Stimulated activated naive CD8-positive, alpha-beta T cell treated with anti-CD3 and anti-CD28 coated beads, Interleukin-15, Interleukin-2, amounts not matched to agents 100 ng/mL and 50 ng/mL, for 24 hours (primary cell): ENCODE measurements at regions not wholly inside any gene's neighbourhood (a gene's known extent, or its start where the extent isn't known, plus 50 kb on each side); places are given as distances from the start of the nearest gene placed in this dataset.

ENCODE experiments used
- H3K27ac Mint-ChIP-seq: one replicate; pipeline ENCODE4 v1.8.0; 2021; ENCODE audit warnings: mild to moderate bottlenecking, mixed read lengths
- H3K27me3 Mint-ChIP-seq: one replicate; pipeline ENCODE4 v1.8.0; 2021; ENCODE audit warnings: mixed read lengths
- H3K36me3 Mint-ChIP-seq: one replicate; pipeline ENCODE4 v1.8.0; 2021; ENCODE audit warnings: low read depth, mixed read lengths
- H3K4me1 Mint-ChIP-seq: one replicate; pipeline ENCODE4 v1.8.0; 2021; ENCODE audit warnings: low read depth, mixed read lengths
- H3K4me3 Mint-ChIP-seq: one replicate; pipeline ENCODE4 v1.8.0; 2021; ENCODE audit warnings: mild to moderate bottlenecking, mixed read lengths
- H3K9me3 Mint-ChIP-seq: one replicate; pipeline ENCODE4 v1.8.0; 2021; ENCODE audit warnings: mixed read lengths

- Mint-ChIP-seq H3K27ac (no peak overlapping the region), H3K27me3 (no peaks in the 10 kb centered on the region), H3K4me1 (peaks cover 25% of the 10 kb centered on the region), H3K9me3 (peaks cover 3% of the 10 kb centered on the region), H3K36me3 (no peaks in the 10 kb centered on the region), H3K4me3 (no peak overlapping the region)
Observed at GRCh38 chr1:234864116-234864515, 254.1 kb upstream of the IRF2BP2 start.

GRCh38 chr1:234863551-234863971 is 253.6 kb upstream of the IRF2BP2 start:
- H3K9me3 Mint-ChIP-seq = peaks cover 3% of the 10 kb centered on the region
- H3K27me3 Mint-ChIP-seq = no peaks in the 10 kb centered on the region
- H3K4me3 Mint-ChIP-seq = no peak overlapping the region
- H3K27ac Mint-ChIP-seq = no peak overlapping the region
- H3K4me1 Mint-ChIP-seq = peaks cover 25% of the 10 kb centered on the region
- H3K36me3 Mint-ChIP-seq = no peaks in the 10 kb centered on the region

DNA sequence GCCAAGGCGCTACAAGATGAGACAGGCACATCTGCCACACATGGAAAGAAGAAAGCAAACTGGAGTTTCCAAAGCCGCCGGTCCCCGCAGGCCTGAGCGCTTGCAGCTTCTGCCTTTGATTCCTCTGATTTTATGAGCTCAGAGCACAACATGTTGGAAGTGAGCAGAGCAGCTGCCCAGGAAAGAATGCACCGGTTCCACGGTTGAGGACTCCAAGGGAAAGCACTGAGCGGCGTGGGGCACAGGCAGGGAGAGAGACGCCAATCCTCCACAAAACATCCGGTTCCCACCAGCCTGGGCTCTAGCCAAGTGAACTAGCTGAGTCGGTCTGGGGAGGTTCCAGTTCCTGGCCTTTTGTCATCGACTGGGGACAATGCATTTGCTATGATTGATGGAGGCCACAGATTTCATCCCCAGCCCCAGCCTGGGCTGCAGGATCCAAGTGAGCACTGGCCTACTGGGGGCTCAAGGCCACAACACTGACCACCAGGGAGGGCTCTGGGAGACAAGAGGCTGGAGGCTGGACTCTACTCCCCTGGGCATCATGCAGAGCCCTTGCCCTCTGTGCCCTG is 253.1 kb upstream of the IRF2BP2 start:
- Mint-ChIP-seq H3K9me3 (peaks cover 3% of the 10 kb centered on the region), H3K27ac (no peak overlapping the region)

DNA sequence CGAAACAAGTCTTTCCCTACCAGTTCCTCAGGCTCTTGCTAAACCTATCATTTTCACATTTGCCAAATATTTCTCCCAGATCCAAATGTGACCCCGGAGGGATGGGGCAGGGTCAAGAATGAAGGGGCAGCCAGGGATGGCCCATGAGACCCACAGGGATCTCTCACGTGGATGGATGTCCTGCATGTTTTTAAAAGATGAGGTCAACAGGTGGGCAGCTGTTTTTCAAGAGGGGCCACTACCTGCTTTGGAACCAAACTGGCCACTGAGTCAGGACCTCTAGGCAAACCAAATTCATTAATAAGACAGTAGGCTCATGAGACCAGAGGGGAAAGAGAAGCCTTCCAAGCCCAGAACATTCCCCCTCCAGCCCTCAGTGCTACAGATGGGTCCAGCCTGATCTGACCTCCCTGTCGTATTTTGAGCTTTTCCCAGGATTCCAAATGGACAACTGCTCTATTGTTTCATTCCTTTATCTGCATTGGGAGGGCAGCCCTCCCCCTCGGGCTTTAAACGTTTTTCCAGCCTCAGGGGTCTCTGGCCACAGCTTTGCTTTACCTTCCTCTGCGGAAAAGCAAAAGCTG is 252.5 kb upstream of the IRF2BP2 start:
- Mint-ChIP-seq H3K27me3 (no peaks in the 10 kb centered on the region), H3K4me1 (peaks cover 24% of the 10 kb centered on the region), H3K36me3 (no peaks in the 10 kb centered on the region), H3K9me3 (peaks cover 3% of the 10 kb centered on the region), H3K4me3 (no peak overlapping the region), H3K27ac (no peak overlapping the region)

More for the DNA sequence above, 253.1 kb upstream of the IRF2BP2 start:
- no peaks in the 10 kb centered on the region for H3K27me3 Mint-ChIP-seq
- H3K36me3 Mint-ChIP-seq = no peaks in the 10 kb centered on the region
- no peak overlapping the region for H3K4me3 Mint-ChIP-seq
- peaks cover 25% of the 10 kb centered on the region for H3K4me1 Mint-ChIP-seq

DNA sequence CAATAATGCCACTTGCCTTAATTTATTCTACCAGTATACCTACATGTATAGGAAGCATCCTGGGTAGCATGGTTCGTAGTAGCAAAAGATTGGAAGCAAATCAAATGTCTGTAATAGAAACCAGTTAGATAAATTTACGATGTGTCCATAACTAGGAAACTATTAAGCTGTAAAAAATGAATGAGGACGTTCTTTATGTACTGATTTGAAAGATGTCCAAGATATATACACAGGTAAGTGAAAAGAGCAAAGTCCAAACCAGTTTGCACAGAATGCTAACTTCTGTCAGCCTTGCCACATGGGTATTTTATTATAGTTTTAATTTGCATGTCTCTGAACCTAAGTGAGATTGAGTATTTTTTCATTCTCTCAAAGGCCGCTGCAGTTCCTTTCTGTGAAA is 251.8 kb upstream of the IRF2BP2 start:
- no peak overlapping the region for H3K4me3 Mint-ChIP-seq
- peaks cover 19% of the 10 kb centered on the region for H3K4me1 Mint-ChIP-seq
- peaks cover 3% of the 10 kb centered on the region for H3K9me3 Mint-ChIP-seq
- H3K27ac Mint-ChIP-seq = no peak overlapping the region
- no peaks in the 10 kb centered on the region for H3K36me3 Mint-ChIP-seq
- no peaks in the 10 kb centered on the region for H3K27me3 Mint-ChIP-seq

DNA sequence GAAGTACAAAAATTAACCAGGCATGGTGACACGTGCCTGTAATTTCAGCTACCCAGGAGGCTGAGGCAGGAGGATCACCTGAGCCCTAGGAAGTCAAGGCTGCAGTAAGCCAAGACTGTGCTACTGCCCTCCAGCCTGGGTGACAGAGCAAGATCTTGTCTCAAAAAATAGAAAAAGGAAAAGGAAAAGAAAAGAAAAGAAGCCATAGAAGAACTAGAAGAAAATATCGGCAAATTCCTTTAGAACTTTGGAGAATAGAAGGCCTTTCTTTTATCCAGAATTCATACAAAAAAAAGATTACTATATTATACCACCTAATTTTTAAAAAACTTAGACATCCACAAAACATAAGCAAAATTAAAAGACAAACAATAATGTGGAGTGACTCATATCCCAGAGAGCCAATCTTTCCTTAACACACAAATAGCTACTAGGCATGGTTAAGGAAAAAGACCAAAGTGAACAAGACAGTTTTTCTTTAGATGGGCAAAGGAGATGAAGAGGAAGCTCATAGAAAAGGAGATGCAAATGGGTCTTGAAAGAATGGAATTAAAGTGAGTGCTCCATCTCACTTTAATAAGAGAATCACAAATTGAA is 251.1 kb upstream of the IRF2BP2 start:
- Mint-ChIP-seq H3K27me3 (no peaks in the 10 kb centered on the region), H3K27ac (no peak overlapping the region), H3K4me3 (no peak overlapping the region), H3K4me1 (peaks cover 13% of the 10 kb centered on the region), H3K9me3 (peaks cover 3% of the 10 kb centered on the region), H3K36me3 (no peaks in the 10 kb centered on the region)

DNA sequence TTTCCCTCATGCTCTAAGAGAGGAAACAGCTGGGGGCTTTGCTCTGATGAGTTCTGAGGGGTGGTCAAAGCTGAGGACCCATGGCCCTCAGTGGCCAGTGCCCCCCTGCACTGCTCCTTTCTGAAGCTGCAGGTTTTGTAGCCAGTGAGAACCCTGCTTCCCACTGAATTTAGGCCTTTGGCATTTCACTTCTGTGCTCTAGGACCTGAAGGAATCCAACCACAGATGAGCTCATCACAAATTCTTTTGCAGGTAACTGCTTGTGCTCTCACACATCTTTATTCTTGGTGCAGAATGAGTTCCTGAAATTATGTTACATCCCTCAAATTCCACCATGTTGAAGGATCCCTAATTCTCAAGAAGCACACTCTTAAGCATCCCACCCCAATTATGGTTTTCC is 248.7 kb upstream of the IRF2BP2 start:
- no peaks in the 10 kb centered on the region for H3K36me3 Mint-ChIP-seq

DNA sequence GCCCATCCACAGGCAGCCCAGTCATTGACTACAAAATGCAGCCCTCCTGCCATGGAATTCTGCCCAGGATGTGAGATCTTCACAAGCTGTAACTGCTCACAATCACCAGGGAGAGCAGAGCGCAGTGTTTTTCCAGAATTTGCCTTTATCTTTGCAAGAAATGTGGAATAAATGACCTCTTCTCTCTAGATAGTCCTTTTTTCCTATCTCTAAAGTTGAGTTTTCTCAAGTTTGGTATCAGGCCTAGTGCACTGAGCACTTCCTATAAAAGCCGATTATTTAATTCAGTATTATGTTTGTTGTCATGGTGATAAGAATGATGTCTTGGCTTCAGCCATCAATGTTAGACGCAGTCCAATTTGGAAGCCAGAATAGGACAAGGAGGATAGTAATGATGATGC is 246.9 kb upstream of the IRF2BP2 start:
- H3K27ac Mint-ChIP-seq = no peak overlapping the region
- peaks cover 3% of the 10 kb centered on the region for H3K9me3 Mint-ChIP-seq
- H3K27me3 Mint-ChIP-seq = no peaks in the 10 kb centered on the region
- peaks cover 8% of the 10 kb centered on the region for H3K4me1 Mint-ChIP-seq
- H3K36me3 Mint-ChIP-seq = no peaks in the 10 kb centered on the region
- no peak overlapping the region for H3K4me3 Mint-ChIP-seq

More for the DNA sequence above, 248.7 kb upstream of the IRF2BP2 start:
- Mint-ChIP-seq H3K27ac (no peak overlapping the region), H3K4me3 (no peak overlapping the region), H3K27me3 (no peaks in the 10 kb centered on the region), H3K9me3 (peaks cover 3% of the 10 kb centered on the region), H3K4me1 (peaks cover 7% of the 10 kb centered on the region)

- H3K4me1 Mint-ChIP-seq = peaks cover 16% of the 10 kb centered on the region
- no peak overlapping the region for H3K27ac Mint-ChIP-seq
- H3K36me3 Mint-ChIP-seq = no peaks in the 10 kb centered on the region
- H3K27me3 Mint-ChIP-seq = no peaks in the 10 kb centered on the region
- no peak overlapping the region for H3K4me3 Mint-ChIP-seq
- peaks cover under 1% of the 10 kb centered on the region for H3K9me3 Mint-ChIP-seq
Observed at GRCh38 chr1:234855851-234856250, 245.9 kb upstream of the IRF2BP2 start.

DNA sequence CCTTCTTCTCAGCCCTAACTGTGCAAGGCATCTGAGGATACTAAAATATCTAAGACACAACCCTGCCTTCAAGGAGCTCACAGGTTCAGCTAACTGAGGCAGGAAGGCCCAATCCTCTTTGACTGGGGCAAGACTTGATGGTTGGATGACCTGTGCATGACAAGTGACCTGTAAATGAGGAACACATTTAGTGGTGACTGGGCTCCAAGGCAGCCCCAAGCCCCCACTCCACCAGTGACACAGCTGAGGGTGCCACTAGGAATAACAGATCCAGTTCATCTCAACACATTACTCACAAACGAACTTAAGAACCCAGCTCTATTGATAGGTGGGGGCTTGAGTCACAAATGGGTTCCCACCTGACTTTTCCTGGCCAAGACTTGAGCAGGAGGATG is 244.7 kb upstream of the IRF2BP2 start:
- no peak overlapping the region for H3K4me3 Mint-ChIP-seq
- no peak overlapping the region for H3K27ac Mint-ChIP-seq
- no peaks in the 10 kb centered on the region for H3K36me3 Mint-ChIP-seq
- no peaks in the 10 kb centered on the region for H3K9me3 Mint-ChIP-seq
- peaks cover 23% of the 10 kb centered on the region for H3K4me1 Mint-ChIP-seq
- H3K27me3 Mint-ChIP-seq = no peaks in the 10 kb centered on the region

- H3K9me3 Mint-ChIP-seq = no peaks in the 10 kb centered on the region
- H3K27ac Mint-ChIP-seq = no peak overlapping the region
- H3K36me3 Mint-ChIP-seq = no peaks in the 10 kb centered on the region
- no peaks in the 10 kb centered on the region for H3K27me3 Mint-ChIP-seq
- H3K4me1 Mint-ChIP-seq = peaks cover 29% of the 10 kb centered on the region
- no peak overlapping the region for H3K4me3 Mint-ChIP-seq
Observed at GRCh38 chr1:234853906-234854644, 244.1 kb upstream of the IRF2BP2 start.

GRCh38 chr1:234852659-234853058 is 242.7 kb upstream of the IRF2BP2 start:
- no peaks in the 10 kb centered on the region for H3K9me3 Mint-ChIP-seq
- peaks cover 43% of the 10 kb centered on the region for H3K4me1 Mint-ChIP-seq
- no peaks in the 10 kb centered on the region for H3K27me3 Mint-ChIP-seq
- H3K27ac Mint-ChIP-seq = no peak overlapping the region
- H3K4me3 Mint-ChIP-seq = no peak overlapping the region
- H3K36me3 Mint-ChIP-seq = no peaks in the 10 kb centered on the region

DNA sequence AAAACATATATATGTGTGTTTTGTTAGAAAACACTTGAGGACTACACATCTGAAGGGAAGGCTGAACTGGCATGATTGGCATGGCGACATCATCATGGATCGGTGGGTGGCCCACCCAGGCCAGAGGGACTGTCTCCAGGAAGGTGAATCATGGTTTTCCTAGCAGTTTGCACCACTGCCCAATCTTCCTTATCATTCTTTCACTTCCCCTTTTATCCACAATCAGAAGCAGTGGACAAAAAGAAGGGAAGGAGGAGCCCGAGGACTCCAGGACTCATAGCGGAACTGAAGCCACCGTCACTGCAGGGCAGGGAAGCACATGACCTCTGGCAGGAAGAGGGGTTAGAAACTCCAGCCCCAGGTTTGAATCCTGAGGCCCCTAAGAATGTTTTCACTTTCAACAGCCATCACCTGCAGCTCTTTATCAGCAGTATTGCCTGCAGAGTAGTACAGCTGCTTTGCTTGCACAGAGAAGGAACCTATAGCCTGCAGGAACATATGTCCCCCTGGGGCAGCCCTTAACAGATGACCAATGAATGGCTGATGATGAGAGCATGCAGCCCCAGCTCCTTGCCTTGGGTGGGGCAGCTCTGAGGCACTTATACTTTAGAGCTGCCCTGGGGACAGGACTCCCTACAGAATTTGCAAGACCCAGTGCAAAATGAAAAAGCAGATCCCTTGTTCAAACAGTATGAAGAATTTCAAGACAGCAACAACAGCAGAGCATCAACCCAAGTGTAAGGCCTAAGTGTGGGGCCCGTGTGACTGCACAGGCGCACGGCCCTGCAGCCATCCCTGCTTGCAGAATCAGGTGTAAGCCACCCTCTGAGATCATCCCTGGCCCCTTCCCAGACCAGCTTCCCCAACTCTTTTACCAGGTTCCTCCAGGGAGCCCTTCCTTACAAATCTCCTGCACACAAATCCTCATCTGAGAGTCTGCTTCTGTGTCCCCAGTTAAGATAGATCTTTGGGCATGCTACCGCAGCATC is 241.8 kb upstream of the IRF2BP2 start:
- Mint-ChIP-seq H3K9me3 (no peaks in the 10 kb centered on the region), H3K4me3 (no peak overlapping the region), H3K27ac (no peak overlapping the region), H3K4me1 (peaks cover 49% of the 10 kb centered on the region), H3K36me3 (no peaks in the 10 kb centered on the region), H3K27me3 (no peaks in the 10 kb centered on the region)

GRCh38 chr1:234849832-234850231 is 239.9 kb upstream of the IRF2BP2 start:
- no peak overlapping the region for H3K27ac Mint-ChIP-seq
- H3K27me3 Mint-ChIP-seq = no peaks in the 10 kb centered on the region
- H3K36me3 Mint-ChIP-seq = no peaks in the 10 kb centered on the region
- H3K4me3 Mint-ChIP-seq = no peak overlapping the region
- peaks cover 68% of the 10 kb centered on the region for H3K4me1 Mint-ChIP-seq
- H3K9me3 Mint-ChIP-seq = no peaks in the 10 kb centered on the region
